Hematopoietic multipotent progenitor cell treated with erythropoietin and hydrocortisone succinate and interleukin-3 and kit ligand, for 6 days (in vitro differentiated cells): ENCODE measurements at regions not wholly inside any gene's neighbourhood (a gene's known extent, or its start where the extent isn't known, plus 50 kb on each side); places are given as distances from the start of the nearest gene placed in this dataset.

Experiments
- DNase-seq: peaks from one replicate; pipeline ENCODE4 v3.0.0-alpha.2; 2015

GRCh38 chr11:119903389-119903788 is 174.4 kb upstream of the NECTIN1 start:
- no peak for DNase-seq

GRCh38 chr11:119902656-119903231 is 173.7 kb upstream of the NECTIN1 start:
- DNase-seq: no peak

DNA sequence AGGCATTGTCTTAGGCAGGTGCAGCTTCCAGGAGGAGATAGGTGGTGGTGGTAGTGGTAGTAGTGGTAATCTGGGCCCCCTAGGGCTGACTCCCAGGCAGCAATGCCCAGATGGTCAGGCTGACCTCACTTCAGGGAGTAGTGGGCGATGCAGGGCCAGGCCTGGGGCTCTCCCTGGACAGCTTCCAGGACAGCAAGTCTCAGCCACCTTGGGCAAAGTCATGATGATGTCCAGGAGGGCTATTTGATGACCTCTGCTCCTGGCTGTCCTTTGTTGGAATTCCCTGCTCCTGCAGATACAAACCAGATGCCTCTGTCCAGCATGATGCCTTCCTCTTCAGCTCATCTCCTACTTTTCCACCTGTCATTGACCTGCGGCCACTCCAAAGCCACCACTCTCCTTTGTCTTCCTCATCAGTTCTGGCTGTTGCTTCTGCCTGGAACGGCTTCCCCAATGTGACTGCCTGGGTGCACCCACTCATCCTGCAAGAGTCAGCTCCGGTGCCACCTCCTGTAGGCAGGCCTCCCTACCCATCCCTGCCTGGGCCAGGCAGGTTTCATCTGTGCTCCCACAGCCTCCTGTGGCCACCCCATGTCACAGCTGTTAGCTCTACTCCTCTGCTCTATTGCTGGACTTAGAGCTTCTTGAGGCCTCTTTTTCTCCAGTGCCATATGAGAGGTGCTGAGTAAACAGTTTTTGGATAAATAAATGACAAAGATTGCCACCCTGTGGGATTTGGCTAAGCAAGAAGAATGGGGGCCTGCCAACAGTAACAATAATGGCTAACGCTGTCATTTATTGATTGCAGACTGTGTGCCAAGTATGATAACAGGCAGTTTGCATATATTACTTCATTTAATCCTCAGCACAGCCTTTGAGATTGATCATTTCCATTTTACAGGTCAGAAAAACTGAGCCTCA is 172.9 kb upstream of the NECTIN1 start:
- DNase-seq: no peak

DNA sequence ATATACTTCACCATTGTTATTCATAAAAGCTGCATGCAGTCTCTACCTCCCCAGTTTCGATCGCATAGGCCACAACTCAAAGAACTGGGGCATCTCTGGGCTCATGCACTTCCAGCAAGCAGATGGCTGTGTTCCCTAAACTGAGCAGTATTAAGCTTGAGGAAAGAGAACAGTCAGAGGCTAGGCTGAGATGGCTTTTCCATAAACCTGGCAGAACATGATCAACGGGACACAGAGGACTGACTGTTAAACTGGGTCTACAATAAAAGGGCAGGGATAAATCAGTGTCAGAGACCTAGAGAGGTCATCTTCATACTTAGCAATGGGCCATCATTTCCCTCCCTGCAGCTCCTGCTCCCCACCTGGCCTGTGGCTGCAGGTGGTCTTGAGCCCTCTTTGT is 171.0 kb upstream of the NECTIN1 start:
- DNase-seq: no peak

- no peak for DNase-seq
These were observed 168.6 kb upstream of the NECTIN1 start for GRCh38 chr11:119897576-119897975.

GRCh38 chr11:119897046-119897440 is 168.0 kb upstream of the NECTIN1 start:
- no peak for DNase-seq

- DNase-seq: no peak
These were observed 167.5 kb upstream of the NECTIN1 start for GRCh38 chr11:119896387-119897045.

DNA sequence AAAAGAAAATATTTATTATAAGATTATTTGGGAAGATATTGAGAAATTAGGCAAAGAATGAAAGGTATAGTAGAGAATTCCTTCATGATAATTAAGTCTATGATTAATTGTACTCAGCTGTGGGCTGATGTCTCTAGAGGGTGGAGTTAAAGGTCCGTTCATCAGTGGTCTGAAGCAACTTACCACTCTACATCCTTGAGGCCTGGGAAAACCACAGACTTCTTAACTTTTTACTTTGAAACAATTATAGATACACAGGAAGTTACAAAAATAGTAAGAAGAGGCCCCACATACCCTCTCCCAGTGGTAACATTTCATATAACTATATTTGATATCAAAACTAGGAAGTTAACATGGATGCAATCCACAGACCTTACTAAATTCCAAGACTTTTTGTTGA is 167.0 kb upstream of the NECTIN1 start:
- peak; percentile 38 for DNase-seq

- DNase-seq: no peak
These were observed 165.9 kb upstream of the NECTIN1 start for GRCh38 chr11:119894916-119895315.

DNA sequence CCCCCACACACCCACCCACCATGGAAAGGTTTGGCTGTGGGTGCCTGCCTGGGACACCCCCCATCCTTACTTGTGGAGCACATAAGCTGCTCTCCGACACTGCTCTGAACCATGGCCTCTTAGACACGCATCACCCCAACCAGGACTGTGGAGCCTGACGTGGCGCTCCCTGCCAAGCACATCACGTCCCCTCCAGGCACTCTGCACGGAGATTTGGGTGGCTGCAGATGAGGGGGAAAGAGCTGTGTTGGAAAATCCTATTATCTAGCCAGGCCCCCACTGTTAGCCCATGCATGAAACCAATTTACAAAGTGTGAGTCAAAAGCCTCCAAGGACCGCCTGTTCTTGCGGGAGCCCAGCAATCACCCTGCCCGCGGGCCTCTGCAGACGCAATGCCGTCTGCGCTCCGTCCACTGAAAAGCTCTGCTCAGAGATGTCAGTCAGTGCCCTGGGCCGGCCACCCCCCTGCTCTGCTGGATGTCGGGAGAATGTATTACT is 163.4 kb upstream of the NECTIN1 start:
- DNase-seq: no peak

GRCh38 chr11:119891055-119891768 is 162.2 kb upstream of the NECTIN1 start:
- DNase-seq: peak; percentile 57

DNA sequence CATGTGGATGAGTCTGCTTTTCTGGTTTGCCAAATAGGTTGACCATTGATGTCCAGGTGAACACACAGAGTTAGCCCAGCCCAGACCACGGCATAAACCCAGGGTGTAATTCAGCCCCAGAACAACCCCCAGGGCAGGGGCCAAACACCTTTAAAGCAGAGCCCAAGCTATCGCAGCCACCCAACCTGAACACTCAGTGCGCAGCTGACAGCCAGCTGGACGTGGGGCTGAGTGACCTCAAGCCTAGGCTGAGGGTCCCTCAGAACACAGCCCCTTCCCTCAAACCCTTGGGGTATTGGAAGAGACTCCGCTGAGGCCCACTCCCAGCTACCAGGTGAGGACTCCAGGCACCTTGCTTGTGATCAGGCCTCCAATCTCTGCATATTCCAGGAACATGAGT is 161.5 kb upstream of the NECTIN1 start:
- no peak for DNase-seq

GRCh38 chr11:119889728-119890280 is 160.8 kb upstream of the NECTIN1 start:
- DNase-seq: no peak

DNA sequence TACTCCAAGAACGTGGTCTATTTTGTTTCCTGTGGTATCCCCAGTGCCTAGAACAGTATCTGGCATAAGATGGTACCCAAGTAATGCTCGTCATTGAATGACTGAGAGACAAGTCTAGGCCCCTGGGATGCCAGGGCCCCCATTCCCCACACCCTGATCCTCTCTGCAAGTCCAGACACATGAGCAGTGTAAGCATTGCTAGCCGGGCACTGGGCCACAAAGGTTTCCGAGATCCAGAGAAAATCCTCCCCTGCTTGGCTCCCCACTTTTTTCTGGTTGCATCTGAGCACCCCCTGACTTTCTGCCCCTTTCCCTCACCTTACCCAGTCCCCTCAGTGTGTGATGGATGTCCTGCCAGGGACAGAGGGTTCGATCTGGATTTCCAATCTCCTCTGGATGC is 160.1 kb upstream of the NECTIN1 start:
- DNase-seq: no peak

DNA sequence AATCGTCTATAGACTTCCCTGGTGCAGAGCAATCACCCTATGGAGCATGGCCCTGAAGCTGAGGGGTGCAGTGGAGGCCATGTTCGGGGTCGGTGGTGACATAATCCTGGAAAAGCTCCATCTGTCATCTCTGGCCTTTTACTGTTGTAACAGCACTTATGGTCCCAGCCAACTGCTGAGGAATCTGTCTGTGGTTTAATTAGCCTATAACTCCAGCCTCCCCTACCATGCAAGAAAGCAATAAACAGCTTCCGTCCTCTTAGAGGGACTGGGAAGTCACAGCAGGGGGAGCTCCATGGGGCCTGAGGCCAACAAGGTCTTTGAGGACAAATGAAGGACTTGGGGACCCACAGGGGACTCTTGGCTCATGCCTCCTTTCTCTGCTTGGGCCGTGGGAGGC is 159.1 kb upstream of the NECTIN1 start:
- no peak for DNase-seq

GRCh38 chr11:119886667-119887230 is 157.7 kb upstream of the NECTIN1 start:
- no peak for DNase-seq

GRCh38 chr11:119885861-119886567 is 157.0 kb upstream of the NECTIN1 start:
- no peak for DNase-seq

DNA sequence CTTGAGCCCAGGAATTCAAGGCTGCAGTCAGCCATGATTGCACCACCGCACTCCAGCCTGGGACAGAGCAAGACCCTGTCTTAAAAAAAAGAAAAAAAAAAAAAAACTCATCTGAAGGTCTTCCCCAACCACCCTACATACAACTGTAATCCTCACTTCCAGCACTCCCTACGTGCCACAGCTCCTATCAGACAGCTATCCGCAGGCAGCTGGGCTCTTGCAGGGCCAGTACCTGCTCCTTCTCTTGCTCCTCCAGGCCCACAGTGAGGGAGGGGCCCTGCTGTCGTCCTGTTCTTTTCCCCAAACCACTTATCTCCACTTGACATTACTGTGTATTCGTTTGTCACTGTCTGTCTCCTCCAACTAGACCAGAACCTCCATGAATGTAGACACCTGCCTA is 156.1 kb upstream of the NECTIN1 start:
- DNase-seq: no peak

GRCh38 chr11:119882316-119882715 is 153.3 kb upstream of the NECTIN1 start:
- DNase-seq: no peak

DNA sequence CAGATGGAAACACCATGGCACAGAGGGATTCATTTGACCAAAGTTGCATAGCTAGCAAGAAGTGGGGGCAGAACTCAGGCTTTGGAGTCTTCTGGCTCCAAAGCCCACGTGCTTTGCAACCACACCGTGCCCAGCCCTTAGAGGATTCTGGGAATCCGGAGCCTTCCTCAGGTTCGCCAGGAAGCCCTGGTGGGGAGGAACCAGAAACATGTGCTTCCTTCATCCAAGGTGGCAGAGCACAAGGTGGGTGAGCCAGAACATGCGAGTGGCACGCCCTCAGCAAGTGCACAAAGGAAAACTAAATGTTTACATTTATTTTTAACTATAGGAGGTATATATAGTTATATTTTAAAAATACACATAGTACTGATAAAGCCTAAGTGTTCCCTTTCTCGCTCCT is 151.9 kb upstream of the NECTIN1 start:
- DNase-seq: no peak

DNA sequence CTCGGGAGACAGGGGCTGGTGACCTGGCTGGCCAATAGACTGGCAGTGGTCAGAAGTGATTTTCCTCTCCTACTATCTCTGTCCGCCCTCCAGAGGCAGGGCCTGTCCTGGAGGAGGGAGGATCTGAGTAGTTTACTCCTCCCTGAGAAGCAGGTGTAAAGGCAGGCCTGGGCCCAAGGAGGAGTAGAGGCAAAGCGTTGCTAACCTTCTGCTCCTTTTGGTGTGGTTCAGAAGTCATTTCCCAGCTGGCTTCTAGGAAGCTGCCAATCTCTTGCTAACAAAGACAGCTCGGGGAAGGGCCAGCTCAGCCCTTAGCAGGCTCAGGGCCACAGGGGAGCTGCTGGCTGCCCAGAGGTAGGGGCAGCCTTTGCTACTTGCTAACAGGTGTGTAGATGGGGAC is 151.1 kb upstream of the NECTIN1 start:
- no peak for DNase-seq

- DNase-seq: no peak
These were observed 150.0 kb upstream of the NECTIN1 start for GRCh38 chr11:119878990-119879389.
